ENCODE measurements at regions not wholly inside any gene's neighbourhood (a gene's known extent, or its start where the extent isn't known, plus 50 kb on each side); places are given as distances from the start of the nearest gene placed in this dataset.

DNA sequence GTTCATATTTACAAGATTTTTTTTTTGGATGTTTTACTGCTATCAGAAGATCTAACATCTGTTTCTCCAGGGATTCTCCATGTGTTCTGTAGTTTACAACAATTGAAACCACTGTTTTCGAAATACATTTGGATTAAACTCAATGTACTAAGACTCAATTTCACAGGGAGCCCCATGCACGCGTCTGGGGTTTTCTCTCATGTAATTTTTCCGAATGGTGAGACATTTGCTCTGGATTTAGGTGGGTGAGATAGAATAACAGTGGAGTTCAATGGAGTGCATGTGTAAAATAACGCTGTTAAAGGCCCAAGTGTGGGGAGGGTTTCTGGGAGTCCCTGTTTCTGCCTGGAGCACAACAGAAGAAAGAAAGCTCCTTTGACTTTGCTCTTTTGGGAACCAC lies 330.3 kb downstream of the TSHZ3 start:
- TF ChIP-seq POLR2AphosphoS5 (IDR thresholded peaks at IDR 0.05), result no peak
- TF ChIP-seq POLR2A (IDR thresholded peaks at IDR 0.05), result no peak
- TF ChIP-seq, protein P1, sequence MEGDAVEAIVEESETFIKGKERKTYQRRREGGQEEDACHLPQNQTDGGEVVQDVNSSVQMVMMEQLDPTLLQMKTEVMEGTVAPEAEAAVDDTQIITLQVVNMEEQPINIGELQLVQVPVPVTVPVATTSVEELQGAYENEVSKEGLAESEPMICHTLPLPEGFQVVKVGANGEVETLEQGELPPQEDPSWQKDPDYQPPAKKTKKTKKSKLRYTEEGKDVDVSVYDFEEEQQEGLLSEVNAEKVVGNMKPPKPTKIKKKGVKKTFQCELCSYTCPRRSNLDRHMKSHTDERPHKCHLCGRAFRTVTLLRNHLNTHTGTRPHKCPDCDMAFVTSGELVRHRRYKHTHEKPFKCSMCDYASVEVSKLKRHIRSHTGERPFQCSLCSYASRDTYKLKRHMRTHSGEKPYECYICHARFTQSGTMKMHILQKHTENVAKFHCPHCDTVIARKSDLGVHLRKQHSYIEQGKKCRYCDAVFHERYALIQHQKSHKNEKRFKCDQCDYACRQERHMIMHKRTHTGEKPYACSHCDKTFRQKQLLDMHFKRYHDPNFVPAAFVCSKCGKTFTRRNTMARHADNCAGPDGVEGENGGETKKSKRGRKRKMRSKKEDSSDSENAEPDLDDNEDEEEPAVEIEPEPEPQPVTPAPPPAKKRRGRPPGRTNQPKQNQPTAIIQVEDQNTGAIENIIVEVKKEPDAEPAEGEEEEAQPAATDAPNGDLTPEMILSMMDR (IDR thresholded peaks at IDR 0.05), result no peak
